IMR-90 (cell line): ENCODE measurements at regions not wholly inside any gene's neighbourhood (a gene's known extent, or its start where the extent isn't known, plus 50 kb on each side); places are given as distances from the start of the nearest gene placed in this dataset.

ENCODE experiments used
- ATAC-seq: fragments of 200-7000 bp; cut with Tn5 transposase; 2 replicates; pipeline ENCODE4 v1.9.1; 2020; ENCODE audit warnings: low read depth, mild to moderate bottlenecking, moderate library complexity
- BruUV-seq: library from RNA; stranded (reverse); fragments of 400-500 nt; replicated peaks from 2 replicates; lab custom pipeline; 2021; lab: Mats Ljungman, UMichigan
- CTCF ChIA-PET: fragments of 300-600 bp; formaldehyde crosslinking; extraction: SDS; loops from one replicate; lab custom pipeline; 2021; ENCODE audit warnings: antibody characterized with exemption; lab: Yijun Ruan, JAX
- POLR2A ChIA-PET: fragments of 300-600 bp; sonication (Branson Sonifier 250); formaldehyde crosslinking; loops from one replicate; lab custom pipeline; 2022; ENCODE audit warnings: antibody characterized with exemption; ENCODE audit not compliant: unreplicated experiment; lab: Charles Lee
- DNase-seq: peaks from one replicate; pipeline ENCODE4 v3.0.0; 2013
- H2AFZ ChIP-seq: replicated peaks from 2 replicates; pipeline ENCODE3; 2013; ENCODE audit warnings: low read length, mild to moderate bottlenecking; ENCODE audit not compliant: poor library complexity
- H2AK5ac ChIP-seq: 2 replicates; pipeline ENCODE4 v1.6.1; 2013; ENCODE audit warnings: low read depth, low read length, inconsistent platforms
- H2AK9ac ChIP-seq: replicated peaks from 2 replicates; pipeline ENCODE3; 2013; ENCODE audit warnings: mild to moderate bottlenecking, low read depth, low read length, moderate library complexity; ENCODE audit not compliant: poor library complexity
- H2BK120ac ChIP-seq: 2 replicates; pipeline ENCODE4 v1.6.1; 2013; ENCODE audit warnings: low read depth, low read length, inconsistent platforms
- H2BK15ac ChIP-seq: 3 replicates; pipeline ENCODE4 v1.6.1; 2013; ENCODE audit warnings: low read depth, low read length, inconsistent platforms
- H2BK20ac ChIP-seq: 2 replicates; pipeline ENCODE4 v1.6.1; 2013; ENCODE audit warnings: low read depth, mild to moderate bottlenecking, inconsistent platforms, low read length, moderate library complexity
- H2BK5ac ChIP-seq: 2 replicates; pipeline ENCODE4 v1.6.1; 2013; ENCODE audit warnings: mild to moderate bottlenecking, low read depth, low read length, inconsistent platforms; ENCODE audit not compliant: poor library complexity, severe bottlenecking
- H3K14ac ChIP-seq: replicated peaks from 2 replicates; pipeline ENCODE4 v1.6.1; 2013; ENCODE audit warnings: low read depth, low read length, inconsistent platforms
- H3K18ac ChIP-seq: 2 replicates; pipeline ENCODE4 v1.6.1; 2013; ENCODE audit warnings: low read depth, low read length, control low read depth
- H3K23ac ChIP-seq: 2 replicates; pipeline ENCODE4 v1.6.1; 2013; ENCODE audit warnings: low read depth, low read length, inconsistent platforms
- H3K27ac ChIP-seq: 2 replicates; pipeline ENCODE4 v1.5.1; 2013; ENCODE audit warnings: mild to moderate bottlenecking, control low read depth, low read length; ENCODE audit not compliant: insufficient read depth
- H3K27me3 ChIP-seq: 2 replicates; pipeline ENCODE4 v1.6.1; 2013; ENCODE audit warnings: low read length; ENCODE audit not compliant: control insufficient read depth, insufficient read depth
- H3K36me3 ChIP-seq: 2 replicates; pipeline ENCODE4 v1.6.1; 2013; ENCODE audit warnings: low read length, mixed read lengths; ENCODE audit not compliant: control insufficient read depth, insufficient read depth
- H3K4ac ChIP-seq: 2 replicates; pipeline ENCODE4 v1.6.1; 2013; ENCODE audit warnings: low read depth, low read length, inconsistent platforms
- H3K4me1 ChIP-seq: 2 replicates; pipeline ENCODE4 v1.6.1; 2013; ENCODE audit warnings: low read length, mixed read lengths; ENCODE audit not compliant: control insufficient read depth, insufficient read depth
- H3K4me2 ChIP-seq: 2 replicates; pipeline ENCODE4 v1.6.1; 2013; ENCODE audit warnings: low read depth, mild to moderate bottlenecking, control low read depth, low read length, moderate library complexity
- H3K4me3 ChIP-seq: 2 replicates; pipeline ENCODE4 v1.5.1; 2013; ENCODE audit warnings: low read depth, mild to moderate bottlenecking, control low read depth, low read length, moderate library complexity; ENCODE audit not compliant: insufficient read depth
- H3K56ac ChIP-seq: 2 replicates; pipeline ENCODE4 v1.6.1; 2013; ENCODE audit warnings: low read length, inconsistent platforms; ENCODE audit not compliant: insufficient read depth; ENCODE audit errors: extremely low read depth
- H3K79me1 ChIP-seq, 2 experiments: 2 replicates each; pipeline ENCODE4 v1.6.1; 2013; ENCODE audit warnings: low read length in 2 of 2, inconsistent platforms in 1 of 2, low read depth in 1 of 2
- H3K9ac ChIP-seq: 2 replicates; pipeline ENCODE4 v1.6.1; 2013; ENCODE audit warnings: low read depth, low read length, control low read depth
- H3K9me1 ChIP-seq: 2 replicates; pipeline ENCODE4 v1.6.1; 2013; ENCODE audit warnings: low read length, inconsistent platforms; ENCODE audit not compliant: insufficient read depth
- H3K9me3 ChIP-seq: 2 replicates; pipeline ENCODE4 v1.6.1; 2013; ENCODE audit warnings: low read length; ENCODE audit not compliant: control insufficient read depth, insufficient read depth
- H4K20me1 ChIP-seq: 2 replicates; pipeline ENCODE4 v1.6.1; 2013; ENCODE audit warnings: low read length, inconsistent platforms; ENCODE audit not compliant: insufficient read depth
- H4K5ac ChIP-seq: 2 replicates; pipeline ENCODE4 v1.6.1; 2013; ENCODE audit warnings: mild to moderate bottlenecking, low read depth, low read length, control low read depth
- H4K8ac ChIP-seq, 2 experiments: 2 replicates each; pipeline ENCODE4 v1.6.1; 2013; ENCODE audit warnings: low read depth in 2 of 2, low read length in 2 of 2, control low read depth in 1 of 2, inconsistent platforms in 1 of 2
- H4K91ac ChIP-seq: 2 replicates; pipeline ENCODE4 v1.6.1; 2013; ENCODE audit warnings: low read depth, low read length, inconsistent platforms; ENCODE audit not compliant: insufficient read depth
- BHLHE40 ChIP-seq: fragments of 150-350 bp; IDR thresholded peaks from 2 replicates; pipeline ENCODE4 v1.6.1; 2016; ENCODE audit warnings: mild to moderate bottlenecking, low read depth, low read length
- CTCF ChIP-seq: conservative IDR thresholded peaks from 2 replicates; pipeline ENCODE4 v1.5.1; 2012; ENCODE audit warnings: mild to moderate bottlenecking, low read depth, low read length, improper control_type of control experiment
- ELK1 ChIP-seq: fragments of 150-350 bp; IDR thresholded peaks from 2 replicates; pipeline ENCODE4 v1.6.1; 2016; ENCODE audit warnings: low read depth, mild to moderate bottlenecking, low read length, moderate library complexity, borderline replicate concordance
- FOS ChIP-seq: fragments of 150-350 bp; IDR thresholded peaks from 2 replicates; pipeline ENCODE4 v1.6.1; 2016; ENCODE audit warnings: low read depth, low read length
- MAFK ChIP-seq: IDR thresholded peaks from 2 replicates; pipeline ENCODE4 v1.6.1; 2012; ENCODE audit warnings: low read depth, low read length, improper control_type of control experiment
- MXI1 ChIP-seq: IDR thresholded peaks from 2 replicates; pipeline ENCODE4 v1.6.1; 2012; ENCODE audit warnings: low read depth, mild to moderate bottlenecking, low read length, moderate library complexity, borderline replicate concordance
- NFE2L2 ChIP-seq: fragments of 150-350 bp; IDR thresholded peaks from 2 replicates; pipeline ENCODE4 v1.6.1; 2016; ENCODE audit warnings: low read depth, mild to moderate bottlenecking, low read length
- POLR2A ChIP-seq: IDR thresholded peaks from 2 replicates; pipeline ENCODE4 v1.6.1; 2012; ENCODE audit warnings: mild to moderate bottlenecking, low read depth, low read length
- RAD21 ChIP-seq: IDR thresholded peaks from 2 replicates; pipeline ENCODE4 v1.6.1; 2012; ENCODE audit warnings: low read length, improper control_type of control experiment
- RCOR1 ChIP-seq: IDR thresholded peaks from 2 replicates; pipeline ENCODE4 v1.6.1; 2012; ENCODE audit warnings: mild to moderate bottlenecking, low read length, improper control_type of control experiment; ENCODE audit not compliant: insufficient replicate concordance
- RFX5 ChIP-seq: IDR thresholded peaks from 2 replicates; pipeline ENCODE4 v1.8.0; 2012; ENCODE audit warnings: low read depth, mild to moderate bottlenecking, low read length, moderate library complexity
- USF2 ChIP-seq: fragments of 150-350 bp; IDR thresholded peaks from 2 replicates; pipeline ENCODE4 v1.6.1; 2017; ENCODE audit warnings: mild to moderate bottlenecking, antibody characterized with exemption, low read length, low read depth
- WGBS, 2 experiments: methylation state at CpG; one replicate each; pipeline versions ENCODE4 v1.1.5 to v1.1.7; 2013; ENCODE audit warnings: missing lambda C conversion rate in 2 of 2; ENCODE audit not compliant: insufficient read length in 1 of 2; ENCODE audit errors: extremely low coverage in 2 of 2; 5-methylcytosine and 5-hydroxymethylcytosine counted together
- dilution Hi-C: fragments of 300-500 bp; cut with HindIII; formaldehyde crosslinking; loops from one replicate; pipeline ENCODE4 v1.14.3; 2018; ENCODE audit warnings: low sequenced_read_pairs; ENCODE audit not compliant: unreplicated experiment
- in situ Hi-C: fragments of 300-500 bp; cut with MboI; formaldehyde crosslinking; loops from 3 replicates; pipeline ENCODE4 v1.14.3; 2019; ENCODE audit warnings: low sequenced_read_pairs, inconsistent platforms, mixed read lengths
- intact Hi-C: fragments of 100-400 bp; cut with micrococcal nuclease; formaldehyde crosslinking; loops from 2 replicates; pipeline ENCODE4 v1.10.0; 2022

- H3K27ac ChIP-seq = no peak overlapping the region
- ChIA-PET CTCF (no interaction called here), POLR2A (no interaction called here)
- no peak for DNase-seq
- no peak overlapping the region for H2BK5ac ChIP-seq
- H2BK120ac ChIP-seq = no peak overlapping the region
- no peak overlapping the region for H4K8ac ChIP-seq
- no CpG with 5 or more reads among the region's 8 CpGs for WGBS, 2 experiments
- no peak overlapping the region for H4K5ac ChIP-seq
- intact Hi-C loops (no loop called here), dilution Hi-C loops (no loop called here), in situ Hi-C loops (no loop called here)
- no peak overlapping the region for H3K4me2 ChIP-seq
- no peaks in the 10 kb centered on the region for H3K4me1 ChIP-seq
- H3K79me1 ChIP-seq = no peaks in the 10 kb centered on the region
- no peaks in the 10 kb centered on the region for H3K36me3 ChIP-seq
- H3K9ac ChIP-seq = no peak overlapping the region
- no peak overlapping the region for H2AK5ac ChIP-seq
- no peaks in the 10 kb centered on the region for H3K9me1 ChIP-seq
- H4K20me1 ChIP-seq = no peaks in the 10 kb centered on the region
- H3K4ac ChIP-seq = no peak overlapping the region
- no peak overlapping the region for H3K23ac ChIP-seq
- H4K91ac ChIP-seq = no peak overlapping the region
- H3K4me3 ChIP-seq = no peak overlapping the region
- H2BK15ac ChIP-seq = no peak overlapping the region
- TF ChIP-seq ELK1 (no peak), MXI1 (no peak), RAD21 (no peak), FOS (no peak), POLR2A (no peak), MAFK (no peak), BHLHE40 (no peak), NFE2L2 (no peak), RCOR1 (no peak), USF2 (no peak), RFX5 (no peak), CTCF (no peak)
- no peak overlapping the region for H2AK9ac ChIP-seq
- H3K27me3 ChIP-seq = no peaks in the 10 kb centered on the region
- ATAC-seq = no peak
- H3K18ac ChIP-seq = no peak overlapping the region
- BruUV-seq = no TSS peak
- H3K9me3 ChIP-seq = peaks cover 3% of the 10 kb centered on the region; the same call in 1 of the 2 replicates
- no peak overlapping the region for H3K14ac ChIP-seq
- H3K56ac ChIP-seq = no peak overlapping the region
- no peak overlapping the region for H2BK20ac ChIP-seq
- H2AFZ ChIP-seq = no peak overlapping the region
These were observed 733.1 kb downstream of the MATN1 start for GRCh38 chr1:29990304-29990703.
